GM21723 (cell line): ENCODE measurements at regions not wholly inside any gene's neighbourhood (a gene's known extent, or its start where the extent isn't known, plus 50 kb on each side); places are given as distances from the start of the nearest gene placed in this dataset.
"Not testable (repeated sequence)": the region's sequence is repeated elsewhere in the genome, so short reads cannot be mapped to it uniquely, and the experiment has no call there.

Source experiments
- ATAC-seq: cut with Tn5 transposase; IDR thresholded peaks from one replicate; pipeline ENCODE4 v1.9.1; 2021; ENCODE audit warnings: mild to moderate bottlenecking, moderate library complexity; ENCODE audit not compliant: unreplicated experiment

DNA sequence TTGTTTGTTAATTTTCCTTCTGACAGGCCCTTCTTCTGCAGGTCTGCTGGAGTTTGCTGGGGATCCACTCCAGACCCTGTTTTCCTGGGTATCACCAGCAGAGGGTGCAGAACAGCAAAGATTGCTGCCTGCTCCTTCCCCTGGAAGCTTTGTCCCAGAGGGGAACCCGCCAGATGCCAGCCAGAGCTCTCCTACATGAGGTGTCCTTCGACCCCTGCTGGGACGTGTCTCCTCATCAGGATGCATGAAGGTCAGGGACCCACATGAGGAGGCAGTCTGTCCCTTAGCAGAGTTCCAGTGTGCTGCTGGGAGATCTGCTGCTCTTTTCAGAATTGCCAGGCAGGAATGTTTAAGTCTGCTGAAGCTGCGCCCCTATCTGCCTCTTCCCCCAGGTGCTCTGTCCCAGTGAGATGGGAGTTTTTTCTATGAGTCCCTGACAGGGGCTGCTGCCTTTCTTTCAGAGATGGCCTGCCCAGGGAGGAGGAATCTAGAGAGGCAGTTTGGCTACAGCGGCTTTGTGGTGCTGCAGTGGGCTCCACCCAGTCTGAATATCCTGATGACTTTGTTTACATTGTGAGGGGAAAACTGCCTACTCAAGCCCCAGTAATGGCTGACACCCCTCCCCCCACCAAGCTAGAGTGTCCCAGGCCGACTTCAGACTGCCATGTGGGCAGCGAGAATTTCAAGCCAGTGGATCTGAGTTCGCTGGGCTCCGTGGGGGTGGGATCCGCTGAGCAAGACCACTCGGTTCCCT lies 772.0 kb upstream of the FAM174A start:
- ATAC-seq, result no peak

DNA sequence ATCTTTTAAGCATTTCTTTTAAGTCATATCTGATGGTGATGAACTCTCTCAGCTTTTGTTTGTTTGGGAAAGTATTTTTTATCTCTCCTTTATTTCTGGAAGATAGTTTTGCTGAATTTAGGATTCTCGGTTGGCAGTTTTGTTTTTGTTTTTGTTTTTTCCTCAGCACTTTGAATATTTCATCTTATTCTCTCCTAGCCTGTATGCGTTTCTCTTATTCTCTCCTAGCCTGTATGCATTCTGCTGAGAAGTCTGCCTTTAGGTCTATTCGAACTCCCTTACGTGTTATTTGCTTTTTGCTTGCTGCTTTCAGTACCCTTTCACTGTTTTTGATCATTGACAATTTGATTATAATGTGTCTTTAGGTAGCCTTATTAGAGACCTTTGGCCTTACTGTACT lies 787.8 kb upstream of the FAM174A start:
- ATAC-seq, result no peak

DNA sequence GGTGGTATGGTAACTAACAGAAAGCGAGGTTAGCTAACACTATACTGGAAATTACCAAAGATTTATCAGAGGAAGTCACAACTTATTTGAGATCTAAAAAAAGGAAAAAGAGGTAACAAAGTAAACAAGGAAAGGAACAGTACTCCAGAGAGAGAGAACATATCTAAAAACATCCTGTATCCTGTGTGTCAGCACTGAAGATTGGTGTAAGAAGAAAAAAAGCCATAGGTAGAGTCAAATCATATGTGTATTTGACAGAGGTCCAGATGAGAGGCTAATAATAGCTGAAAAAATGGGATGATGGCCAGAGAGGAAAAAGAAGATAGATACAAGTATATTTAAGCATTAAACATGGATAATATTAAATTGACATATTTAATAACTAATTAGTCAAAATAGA lies 802.0 kb upstream of the FAM174A start:
- ATAC-seq, result not testable (repeated sequence)

DNA sequence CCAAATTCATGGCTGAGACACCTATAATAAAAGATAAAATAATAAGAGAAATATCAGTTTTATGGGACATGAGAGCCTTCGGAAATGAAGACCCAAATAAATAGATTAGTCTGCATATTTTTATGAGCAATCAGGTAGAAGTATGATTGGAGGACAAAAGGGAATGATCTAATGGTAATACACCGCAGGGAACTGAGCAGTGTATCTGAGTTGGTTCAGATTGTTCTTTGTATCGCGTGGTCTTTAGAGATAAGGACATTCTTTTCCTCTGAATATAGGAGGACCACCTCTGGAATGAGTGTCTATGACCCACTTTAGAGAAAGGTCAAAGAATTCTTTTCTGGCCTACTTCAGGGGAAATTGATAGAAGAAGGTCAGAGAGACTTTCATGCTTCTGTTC lies 801.8 kb upstream of the CHD1 start:
- not testable (repeated sequence) for ATAC-seq

DNA sequence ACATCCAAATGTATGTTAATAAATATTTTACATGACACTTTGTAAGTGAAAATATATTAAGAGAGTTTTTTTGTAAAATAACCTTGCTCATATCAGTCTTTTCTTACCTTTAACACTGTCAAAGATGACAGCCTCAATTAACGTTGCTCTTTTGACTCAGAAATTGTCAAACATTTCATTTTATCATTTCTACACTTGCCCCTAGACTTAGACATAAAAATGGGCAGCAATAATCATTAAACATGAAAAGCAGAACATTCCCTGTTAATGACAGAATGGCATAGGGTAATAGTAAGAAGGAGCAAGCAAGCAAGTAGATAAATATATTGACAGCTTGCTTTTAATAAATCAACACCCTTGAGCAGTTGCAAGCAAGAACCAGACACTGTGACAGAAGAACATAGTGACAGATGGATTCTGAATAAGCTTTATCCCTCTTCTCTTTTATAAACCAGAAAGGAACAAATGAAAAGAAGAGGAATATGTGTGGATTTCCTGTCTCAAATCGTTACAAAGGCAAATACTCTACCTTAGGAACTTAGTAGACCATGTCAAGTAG lies 796.0 kb upstream of the CHD1 start:
- ATAC-seq, result no peak

DNA sequence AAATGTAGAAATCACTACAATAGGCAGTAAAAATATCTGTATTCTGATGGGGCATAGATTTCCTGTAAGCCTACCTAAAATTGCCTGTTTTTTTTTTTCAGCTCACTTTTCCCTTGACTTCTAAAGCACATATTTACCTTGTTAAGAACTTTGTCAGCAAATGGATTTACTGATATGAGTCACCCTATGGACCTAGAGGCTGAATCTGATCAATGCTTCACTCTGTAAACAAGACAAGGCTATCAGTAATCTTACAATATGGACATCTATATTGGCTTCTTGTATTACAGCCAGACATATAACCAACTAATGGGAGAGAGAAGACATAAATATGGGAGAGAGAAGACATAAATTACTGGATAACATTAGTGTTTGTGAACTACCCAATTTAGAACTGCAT lies 792.7 kb upstream of the CHD1 start:
- no peak for ATAC-seq

DNA sequence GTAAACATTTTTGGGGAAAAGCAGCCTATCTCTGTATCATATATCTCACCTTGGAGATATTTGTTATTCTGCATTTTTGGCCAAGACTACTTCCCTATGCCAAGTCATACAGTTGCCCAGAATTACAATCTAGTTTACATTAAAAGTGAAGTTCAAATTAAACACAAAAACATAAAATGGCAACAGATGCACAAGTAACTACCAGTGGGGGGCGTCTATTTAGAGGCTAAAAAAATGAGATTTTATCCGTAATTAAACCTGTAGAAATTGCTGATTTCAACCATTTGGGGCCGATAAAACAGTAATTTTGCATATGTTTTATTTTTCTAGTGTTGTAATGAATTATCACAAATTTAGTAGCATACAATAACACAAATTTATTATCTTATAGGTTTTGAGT lies 787.1 kb upstream of the CHD1 start:
- no peak for ATAC-seq

DNA sequence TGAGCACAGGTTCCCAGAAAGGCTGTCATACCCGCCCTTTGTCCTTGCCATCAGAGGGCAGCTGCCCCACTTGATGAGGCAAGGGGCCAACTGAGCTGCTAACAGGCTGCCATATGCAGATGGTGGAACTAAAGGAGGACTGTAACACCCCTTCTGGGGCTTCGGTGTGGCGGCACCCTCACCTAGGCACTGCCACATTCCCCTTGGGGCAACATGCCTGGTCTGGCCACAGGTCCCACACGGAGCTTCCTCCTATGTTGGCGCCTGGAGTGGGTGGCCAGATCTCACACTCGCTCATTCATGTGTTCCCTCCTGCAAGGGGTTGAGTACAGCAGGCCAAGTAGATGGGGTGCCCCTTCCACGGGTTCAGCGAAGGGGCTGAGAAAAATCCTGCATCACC lies 777.4 kb upstream of the CHD1 start:
- ATAC-seq, result no peak

DNA sequence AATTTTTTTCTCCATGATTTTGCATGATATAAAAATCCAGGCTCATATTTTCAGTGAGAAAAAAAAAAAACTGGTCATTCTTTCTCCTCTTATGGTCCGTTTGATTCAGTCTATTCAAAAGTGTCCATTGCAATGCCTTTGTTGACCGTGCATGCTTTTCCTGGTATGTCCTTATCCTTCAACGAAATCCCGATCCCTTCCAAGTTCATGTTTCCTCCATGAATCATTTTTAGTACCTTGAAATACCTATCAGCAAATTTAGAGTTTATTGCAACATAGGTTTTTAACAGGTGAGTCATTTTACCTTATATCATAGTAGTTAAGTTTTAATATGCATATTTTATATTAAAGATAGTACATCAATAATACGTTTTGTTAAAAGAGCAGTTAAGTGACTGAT lies 773.8 kb upstream of the CHD1 start:
- no peak for ATAC-seq

DNA sequence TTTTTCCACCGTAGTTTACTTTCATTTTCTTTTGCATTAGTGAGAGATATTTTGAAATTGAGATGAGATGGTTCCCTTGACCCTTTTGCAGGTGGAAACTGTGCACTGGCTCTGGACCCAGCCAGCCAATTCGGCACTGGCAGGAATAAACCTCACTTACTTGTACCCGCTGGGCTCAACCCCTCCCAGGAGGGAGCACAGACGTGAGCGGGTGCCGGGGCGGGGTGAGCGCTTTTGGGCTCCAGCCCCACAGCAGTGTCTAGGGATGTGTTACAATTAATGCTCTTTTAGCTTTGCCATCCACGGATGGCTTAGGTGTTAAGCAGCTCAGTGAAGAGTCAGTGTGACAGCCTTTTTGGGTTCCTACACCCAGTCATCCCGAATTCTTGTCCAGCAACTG lies 766.1 kb upstream of the CHD1 start:
- ATAC-seq, result no peak

DNA sequence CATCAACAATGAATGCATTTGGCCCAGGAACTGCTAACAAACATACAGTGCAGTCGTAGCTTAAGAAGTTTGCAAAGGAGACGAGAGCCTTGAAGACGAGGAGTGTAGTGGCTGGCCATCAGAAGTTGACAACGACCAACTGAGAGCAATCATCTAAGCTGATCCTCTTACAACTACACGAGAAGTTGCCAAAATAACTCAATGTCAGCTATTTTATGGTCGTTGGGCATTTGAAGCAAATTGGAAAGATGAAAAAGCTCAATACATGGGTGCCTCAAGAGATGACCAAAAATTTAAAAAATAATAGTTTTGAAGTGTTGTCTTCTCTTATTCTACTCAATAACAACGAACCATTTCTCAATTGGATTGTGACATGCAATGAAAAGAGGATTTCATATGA lies 757.7 kb upstream of the CHD1 start:
- no peak for ATAC-seq

DNA sequence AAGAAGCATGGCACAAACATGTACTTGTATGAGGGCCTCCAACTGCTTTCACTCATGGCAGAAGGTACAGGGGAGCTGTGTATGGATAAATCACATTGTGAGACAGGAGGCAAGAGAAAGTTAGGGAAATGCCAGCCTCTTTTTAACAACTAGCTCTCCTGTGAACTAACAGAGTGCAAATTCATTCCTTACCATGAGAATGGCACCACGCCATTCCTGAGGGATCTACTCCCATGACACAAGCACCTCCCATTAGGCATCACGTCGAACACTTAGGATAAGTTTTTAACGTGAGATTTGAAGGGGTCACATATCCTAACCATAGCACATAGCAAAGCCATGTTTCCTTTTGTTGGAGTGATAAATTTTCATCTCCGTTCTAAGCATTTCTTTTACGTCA lies 747.2 kb upstream of the CHD1 start:
- ATAC-seq, result no peak

DNA sequence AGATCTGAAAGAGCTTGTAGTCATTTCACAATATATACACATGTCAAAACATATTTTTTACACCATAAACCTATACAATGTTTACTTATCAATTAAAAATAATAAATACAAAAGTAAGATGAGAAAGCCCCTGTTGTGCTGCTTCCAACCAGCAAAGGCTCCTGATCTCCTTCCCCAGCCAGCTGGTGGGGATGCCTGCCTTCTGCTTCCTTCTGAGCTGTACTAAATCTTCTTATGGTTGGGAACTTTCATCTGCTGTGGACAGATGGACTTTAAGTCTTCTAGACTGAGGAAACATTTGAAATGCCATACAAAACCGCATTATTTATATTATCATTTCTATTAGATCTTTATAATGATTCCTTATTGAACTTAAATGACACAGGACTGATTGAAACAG lies 745.3 kb upstream of the CHD1 start:
- no peak for ATAC-seq

DNA sequence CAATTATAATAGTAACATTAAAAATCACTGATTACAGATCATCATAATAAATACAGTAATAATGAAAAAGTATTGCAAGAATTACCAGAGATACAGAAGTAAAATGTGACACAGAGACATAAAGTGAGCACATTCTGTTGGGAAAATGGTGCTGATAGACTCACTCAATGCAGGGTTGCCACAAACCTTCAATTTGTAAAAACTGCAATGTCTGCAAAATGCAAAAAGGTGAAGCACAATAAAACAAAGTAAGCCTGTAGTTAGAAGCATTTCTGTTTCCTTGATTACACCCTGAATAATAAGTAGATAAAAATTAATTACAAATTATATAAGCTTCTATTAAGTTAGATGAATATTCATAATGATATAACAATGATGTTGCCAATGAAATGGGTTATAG lies 736.2 kb upstream of the CHD1 start:
- no peak for ATAC-seq

DNA sequence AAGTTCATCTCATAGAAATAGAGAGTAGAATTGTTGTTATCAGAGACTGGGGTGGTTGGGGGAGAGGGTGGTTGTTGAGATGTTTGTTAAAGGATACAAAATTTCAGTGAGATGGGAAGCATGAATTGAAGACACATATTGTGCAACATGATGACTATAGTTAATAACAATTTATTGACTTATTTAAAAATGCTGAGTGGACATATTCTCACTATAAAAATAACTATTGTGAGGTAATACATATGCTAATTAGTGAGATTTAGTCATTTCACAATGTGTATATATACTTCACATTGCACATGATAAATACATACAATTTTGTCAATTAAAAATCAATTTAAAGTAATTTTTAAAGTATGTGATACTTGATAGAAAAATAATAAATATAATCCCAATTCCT lies 722.5 kb upstream of the CHD1 start:
- no peak for ATAC-seq

DNA sequence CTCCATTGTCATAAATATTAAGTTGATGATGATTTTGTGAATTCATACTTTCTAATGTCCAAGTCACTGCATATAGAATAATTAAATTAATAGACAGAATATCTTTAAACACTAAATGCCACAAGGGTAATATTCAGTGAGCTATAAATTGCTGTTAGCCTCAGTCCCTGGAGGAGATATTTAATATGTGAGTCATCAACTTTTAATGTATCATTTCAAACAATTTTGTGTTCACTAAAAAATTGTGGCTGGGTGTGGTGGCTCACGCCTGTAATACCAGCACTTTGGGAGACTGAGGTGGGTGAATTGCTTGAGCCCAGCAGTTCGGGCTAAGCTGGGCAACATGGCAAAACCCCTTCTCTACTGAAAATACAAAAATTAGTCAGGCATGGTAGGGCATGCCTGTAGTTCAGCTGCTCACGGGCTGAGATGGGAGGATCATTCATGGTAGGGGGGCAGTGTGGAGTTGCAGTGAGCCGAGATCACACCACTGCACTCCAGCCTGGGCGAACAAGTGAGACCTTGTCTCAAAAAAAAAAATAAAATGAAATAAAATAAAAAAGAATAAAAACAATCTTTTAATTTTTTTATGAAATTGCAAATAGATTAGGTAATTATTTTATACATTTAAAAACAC lies 717.3 kb upstream of the CHD1 start:
- ATAC-seq, result no peak

DNA sequence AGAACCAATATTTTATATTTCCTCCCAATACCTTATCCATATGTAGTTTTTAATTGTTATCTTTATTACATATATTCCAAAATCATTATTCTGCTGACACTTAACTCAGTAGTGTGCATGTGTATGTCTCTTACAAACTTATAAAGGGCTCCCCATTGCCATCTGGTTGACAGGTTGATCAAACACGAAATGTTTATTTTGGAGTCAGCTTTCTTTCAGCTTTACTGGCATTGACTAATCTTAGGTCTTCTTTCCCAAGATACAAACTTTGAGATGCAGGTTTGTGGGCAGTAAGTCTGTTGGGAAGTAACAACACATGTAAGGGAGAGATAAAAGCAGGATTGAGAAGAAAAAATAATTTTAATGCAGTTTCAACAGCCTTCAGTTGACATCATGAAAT lies 716.0 kb upstream of the CHD1 start:
- ATAC-seq, result no peak

DNA sequence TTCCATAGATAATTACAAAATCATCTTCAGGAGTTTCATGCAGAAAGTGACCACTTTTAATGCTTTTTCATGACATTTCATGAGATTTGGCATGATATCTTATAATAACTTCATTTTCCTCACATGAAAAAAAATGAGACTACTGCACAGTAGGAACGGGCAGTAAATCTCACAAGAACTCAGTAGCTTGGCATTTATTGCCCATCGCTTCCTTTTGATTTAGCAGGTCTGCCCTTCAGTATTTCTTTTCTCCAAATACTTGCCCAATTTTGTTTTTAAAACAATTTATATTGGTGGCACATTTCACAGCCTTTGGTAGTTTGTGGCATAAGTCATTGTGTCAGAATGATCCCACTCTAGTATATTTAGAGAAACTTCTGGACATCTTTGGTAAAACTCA lies 711.8 kb upstream of the CHD1 start:
- no peak for ATAC-seq

DNA sequence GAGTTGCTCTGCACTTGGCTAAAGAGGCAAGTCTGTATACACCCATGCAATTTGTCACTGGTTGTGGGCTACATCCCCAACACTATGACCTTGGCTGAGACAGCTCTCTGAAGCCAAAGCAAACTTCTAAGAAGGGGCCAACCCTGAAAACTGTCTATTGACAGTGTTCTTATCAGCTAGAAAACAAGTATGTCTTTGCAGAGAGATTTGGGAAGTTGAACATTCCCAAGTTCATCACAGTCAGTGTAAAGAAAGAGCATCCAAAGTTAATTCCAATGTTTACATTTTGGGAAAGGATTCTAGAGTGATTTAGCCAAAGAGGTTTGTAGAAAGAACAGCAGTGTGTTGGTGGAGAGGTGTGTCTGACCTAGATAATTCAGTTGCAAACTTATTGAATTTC lies 711.1 kb upstream of the CHD1 start:
- no peak for ATAC-seq

DNA sequence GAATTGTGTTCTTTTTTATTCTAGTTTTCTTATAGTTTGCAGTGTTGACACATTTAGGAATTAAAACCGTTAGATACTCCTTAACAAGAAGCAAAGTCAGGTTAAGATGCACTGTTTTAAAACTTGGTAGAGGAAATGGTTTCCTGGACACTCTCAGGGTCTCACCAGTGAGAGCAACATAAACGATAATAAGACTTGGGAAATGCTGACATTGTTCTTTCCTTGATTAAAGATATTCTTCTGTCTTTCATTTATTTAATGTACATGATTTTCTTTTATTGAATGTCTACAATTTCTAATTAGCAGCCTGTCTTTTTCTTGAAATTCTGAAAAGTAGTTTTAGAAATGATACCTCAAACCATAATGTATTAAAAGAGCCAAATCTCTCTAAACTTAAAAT lies 707.9 kb upstream of the CHD1 start:
- no peak for ATAC-seq

DNA sequence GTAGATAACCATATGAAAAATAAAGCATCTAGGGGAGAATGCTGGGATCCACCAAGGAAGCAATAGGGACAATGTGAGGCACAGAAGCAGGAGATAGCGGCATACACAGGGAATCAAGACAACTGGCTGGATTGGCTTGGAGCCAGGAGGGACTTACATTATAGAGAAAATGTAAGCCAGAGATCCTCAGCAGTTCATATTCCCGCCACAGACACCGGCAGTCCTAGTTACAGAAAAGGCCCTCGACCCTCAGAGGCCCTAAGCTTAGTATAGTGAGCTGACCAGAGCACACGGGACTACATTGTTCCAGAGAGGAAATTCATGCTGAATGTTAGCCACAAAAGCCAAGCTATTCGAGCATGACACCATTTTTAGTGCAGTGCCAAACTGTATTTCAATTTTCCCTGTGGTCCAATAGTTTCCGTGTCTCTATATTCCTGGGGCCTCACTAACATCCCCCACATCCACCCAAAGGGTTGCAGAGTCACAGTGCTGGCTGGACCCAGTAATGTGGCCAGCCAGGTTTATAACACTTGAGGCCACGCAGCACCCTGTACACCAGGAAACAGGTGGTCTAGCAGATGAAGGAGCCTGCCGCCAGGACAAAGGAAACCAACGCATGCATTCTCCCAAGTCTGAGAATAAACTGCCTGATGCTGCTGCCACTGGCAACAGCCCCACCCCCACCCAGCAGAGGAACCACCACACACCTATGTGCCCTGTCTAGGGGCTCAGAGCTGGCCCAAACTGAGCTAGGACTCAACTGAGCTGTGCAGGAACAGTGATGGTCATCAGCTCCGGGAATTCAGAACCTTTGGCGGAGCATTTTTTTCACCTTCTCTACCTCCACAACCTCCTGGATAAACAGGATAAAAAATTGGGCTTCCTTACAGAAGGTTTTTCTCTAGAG lies 693.2 kb upstream of the CHD1 start:
- no peak for ATAC-seq

DNA sequence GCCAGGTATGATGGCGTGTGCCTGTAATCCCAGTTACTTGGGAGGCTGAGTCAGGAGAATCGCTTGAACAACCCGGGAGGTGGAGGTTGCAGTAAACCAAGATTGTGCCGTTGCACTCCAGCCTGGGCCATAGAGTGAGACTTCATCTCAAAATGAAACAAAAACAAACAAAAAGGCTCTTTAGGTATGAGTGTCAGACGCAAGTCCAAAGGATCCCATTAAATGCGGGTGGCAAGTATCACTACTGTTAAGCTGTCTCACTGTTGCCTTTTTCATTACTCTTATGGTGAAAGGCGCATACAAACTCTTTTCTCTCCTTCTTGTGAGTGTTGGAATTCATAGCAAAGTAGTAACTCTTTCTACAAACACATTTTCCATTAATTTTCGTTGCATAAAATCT lies 688.5 kb upstream of the CHD1 start:
- ATAC-seq, result no peak
